ENCODE measurements at regions not wholly inside any gene's neighbourhood (a gene's known extent, or its start where the extent isn't known, plus 50 kb on each side); places are given as distances from the start of the nearest gene placed in this dataset.
"Not testable (repeated sequence)": the region's sequence is repeated elsewhere in the genome, so short reads cannot be mapped to it uniquely, and the experiment has no call there.

DNA sequence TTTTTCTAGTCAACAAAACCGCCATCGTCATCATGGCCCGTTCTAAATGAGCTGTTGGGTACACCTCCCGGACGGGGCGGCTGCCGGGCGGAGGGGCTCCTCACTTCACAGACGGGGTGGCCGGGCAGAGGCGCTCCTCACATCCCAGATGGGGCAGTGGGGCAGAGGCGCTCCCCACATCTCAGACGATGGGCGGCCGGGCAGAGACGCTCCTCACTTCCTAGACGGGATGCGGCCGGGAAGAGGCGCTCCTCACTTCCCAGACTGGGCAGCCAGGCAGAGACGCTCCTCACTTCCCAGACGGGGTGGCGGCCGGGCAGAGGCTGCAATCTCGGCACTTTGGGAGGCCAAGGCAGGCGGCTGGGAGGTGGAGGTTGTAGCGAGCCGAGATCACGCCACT, 250.7 kb upstream of the CNTN5 start:
- TF ChIP-seq, protein P1, sequence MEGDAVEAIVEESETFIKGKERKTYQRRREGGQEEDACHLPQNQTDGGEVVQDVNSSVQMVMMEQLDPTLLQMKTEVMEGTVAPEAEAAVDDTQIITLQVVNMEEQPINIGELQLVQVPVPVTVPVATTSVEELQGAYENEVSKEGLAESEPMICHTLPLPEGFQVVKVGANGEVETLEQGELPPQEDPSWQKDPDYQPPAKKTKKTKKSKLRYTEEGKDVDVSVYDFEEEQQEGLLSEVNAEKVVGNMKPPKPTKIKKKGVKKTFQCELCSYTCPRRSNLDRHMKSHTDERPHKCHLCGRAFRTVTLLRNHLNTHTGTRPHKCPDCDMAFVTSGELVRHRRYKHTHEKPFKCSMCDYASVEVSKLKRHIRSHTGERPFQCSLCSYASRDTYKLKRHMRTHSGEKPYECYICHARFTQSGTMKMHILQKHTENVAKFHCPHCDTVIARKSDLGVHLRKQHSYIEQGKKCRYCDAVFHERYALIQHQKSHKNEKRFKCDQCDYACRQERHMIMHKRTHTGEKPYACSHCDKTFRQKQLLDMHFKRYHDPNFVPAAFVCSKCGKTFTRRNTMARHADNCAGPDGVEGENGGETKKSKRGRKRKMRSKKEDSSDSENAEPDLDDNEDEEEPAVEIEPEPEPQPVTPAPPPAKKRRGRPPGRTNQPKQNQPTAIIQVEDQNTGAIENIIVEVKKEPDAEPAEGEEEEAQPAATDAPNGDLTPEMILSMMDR (conservative IDR thresholded peaks at IDR 0.05; ENCODE audit: low read depth, low read length) = not testable (repeated sequence)
- not testable (repeated sequence) for TF ChIP-seq EZH2phosphoT487 (IDR thresholded peaks at IDR 0.05; ENCODE audit: borderline replicate concordance, low read length)
